ENCODE measurements at regions not wholly inside any gene's neighbourhood (a gene's known extent, or its start where the extent isn't known, plus 50 kb on each side); places are given as distances from the start of the nearest gene placed in this dataset.

DNA sequence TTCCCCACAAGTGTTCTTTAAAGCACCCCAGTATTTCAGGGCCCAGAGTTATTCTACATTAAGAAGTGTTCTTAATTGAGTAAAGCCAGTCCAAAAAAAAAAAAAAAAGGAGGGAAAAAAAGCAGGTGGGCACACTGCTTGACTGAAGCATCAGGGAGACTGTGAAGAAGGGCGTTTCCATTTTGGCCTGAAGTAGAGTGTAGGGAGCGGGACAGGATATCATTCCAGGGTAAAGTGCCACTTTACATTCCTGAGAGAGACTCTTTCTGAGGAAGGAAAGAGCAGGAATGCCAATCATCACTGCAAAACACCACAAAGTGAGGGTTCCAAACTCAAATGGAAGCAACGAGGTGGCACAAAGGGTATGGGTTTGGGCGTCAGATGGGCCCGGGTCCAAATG is 54.1 kb upstream of the BEND6 start:
- TF ChIP-seq, protein P1, sequence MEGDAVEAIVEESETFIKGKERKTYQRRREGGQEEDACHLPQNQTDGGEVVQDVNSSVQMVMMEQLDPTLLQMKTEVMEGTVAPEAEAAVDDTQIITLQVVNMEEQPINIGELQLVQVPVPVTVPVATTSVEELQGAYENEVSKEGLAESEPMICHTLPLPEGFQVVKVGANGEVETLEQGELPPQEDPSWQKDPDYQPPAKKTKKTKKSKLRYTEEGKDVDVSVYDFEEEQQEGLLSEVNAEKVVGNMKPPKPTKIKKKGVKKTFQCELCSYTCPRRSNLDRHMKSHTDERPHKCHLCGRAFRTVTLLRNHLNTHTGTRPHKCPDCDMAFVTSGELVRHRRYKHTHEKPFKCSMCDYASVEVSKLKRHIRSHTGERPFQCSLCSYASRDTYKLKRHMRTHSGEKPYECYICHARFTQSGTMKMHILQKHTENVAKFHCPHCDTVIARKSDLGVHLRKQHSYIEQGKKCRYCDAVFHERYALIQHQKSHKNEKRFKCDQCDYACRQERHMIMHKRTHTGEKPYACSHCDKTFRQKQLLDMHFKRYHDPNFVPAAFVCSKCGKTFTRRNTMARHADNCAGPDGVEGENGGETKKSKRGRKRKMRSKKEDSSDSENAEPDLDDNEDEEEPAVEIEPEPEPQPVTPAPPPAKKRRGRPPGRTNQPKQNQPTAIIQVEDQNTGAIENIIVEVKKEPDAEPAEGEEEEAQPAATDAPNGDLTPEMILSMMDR (optimal IDR thresholded peaks at IDR 0.05 in 1 of 3, IDR thresholded peaks at IDR 0.05 in 1 of 3, conservative IDR thresholded peaks at IDR 0.05 in 1 of 3; ENCODE audit: extremely low read depth in 1 of 3, insufficient read depth in 2 of 3, low read length in 3 of 3) = no peak
- no peak for TF ChIP-seq EZH2 (IDR thresholded peaks at IDR 0.05; ENCODE audit: low read length)
- Histone ChIP-seq H3K9me1 (ENCODE audit: control insufficient read depth, extremely low read depth, insufficient read depth, low read length) (no peaks in the 10 kb centered on the region), H3K79me2 (ENCODE audit: control insufficient read depth, insufficient read depth, low read length) (no peaks in the 10 kb centered on the region), H3K4me3 (ENCODE audit: control insufficient read depth in 2 of 3, extremely low read depth in 1 of 3, insufficient read depth in 2 of 3, low read depth in 1 of 3, low read length in 3 of 3) (no peak overlapping the region), H4K20me1 (ENCODE audit: control insufficient read depth, extremely low read depth, insufficient read depth, low read length) (no peaks in the 10 kb centered on the region), H3K9ac (ENCODE audit: control insufficient read depth, extremely low read depth, insufficient read depth, low read length) (no peak overlapping the region), H3K27ac (ENCODE audit: control insufficient read depth, insufficient read depth, low read length) (no peak overlapping the region), H3K4me2 (ENCODE audit: control insufficient read depth, extremely low read depth, insufficient read depth, low read depth, low read length) (no peak overlapping the region), H3K27me3 (ENCODE audit: control insufficient read depth, extremely low read depth, insufficient read depth, low read length) (no peaks in the 10 kb centered on the region), H3K9me3 (ENCODE audit: control insufficient read depth, low read depth, low read length) (no peaks in the 10 kb centered on the region), H3K36me3 (ENCODE audit: control insufficient read depth in 2 of 2, extremely low read depth in 1 of 2, insufficient read depth in 2 of 2, low read length in 2 of 2) (peaks cover 3 to 5% of the 10 kb centered on the region in 2 experiments), H2AFZ (ENCODE audit: control insufficient read depth, low read length) (no peak overlapping the region), H3K4me1 (ENCODE audit: control insufficient read depth, extremely low read depth, insufficient read depth, low read length) (peaks cover 5% of the 10 kb centered on the region)
- DNase-seq (ENCODE audit: low read depth, low spot score) = no peak
- dilution Hi-C loops (cut with MboI; ENCODE audit: extremely low pct_ligation_motif_present, low sequenced_read_pairs) = no loop called here
- FAIRE-seq = no peak

DNA sequence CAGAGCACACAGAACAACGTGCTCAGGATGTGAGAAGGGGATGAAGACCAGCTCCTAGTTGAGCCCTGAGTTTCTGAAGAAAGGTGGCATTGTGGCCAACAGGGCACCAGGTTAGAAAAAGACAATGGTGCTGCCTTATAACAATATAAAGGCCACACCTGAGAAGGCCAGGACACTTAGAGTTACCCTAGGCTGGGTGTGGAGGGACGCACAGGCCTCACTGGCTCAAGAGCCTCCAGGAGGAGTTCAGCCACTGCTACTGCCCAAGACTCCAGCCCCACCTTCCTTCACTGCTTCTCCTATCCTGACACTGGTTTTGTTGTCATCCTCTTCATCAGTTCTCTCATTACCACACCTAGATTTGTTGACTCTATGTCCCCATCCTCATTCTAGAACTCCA is 55.2 kb upstream of the BEND6 start:
- Histone ChIP-seq H3K27ac (ENCODE audit: control insufficient read depth, insufficient read depth, low read length) (no peak overlapping the region), H3K4me3 (ENCODE audit: control insufficient read depth in 2 of 3, extremely low read depth in 1 of 3, insufficient read depth in 2 of 3, low read depth in 1 of 3, low read length in 3 of 3) (no peak overlapping the region), H3K9me3 (ENCODE audit: control insufficient read depth, low read depth, low read length) (no peaks in the 10 kb centered on the region), H3K9ac (ENCODE audit: control insufficient read depth, extremely low read depth, insufficient read depth, low read length) (no peak overlapping the region), H3K9me1 (ENCODE audit: control insufficient read depth, extremely low read depth, insufficient read depth, low read length) (no peaks in the 10 kb centered on the region), H3K36me3 (ENCODE audit: control insufficient read depth in 2 of 2, extremely low read depth in 1 of 2, insufficient read depth in 2 of 2, low read length in 2 of 2) (peaks cover 3 to 5% of the 10 kb centered on the region in 2 experiments), H4K20me1 (ENCODE audit: control insufficient read depth, extremely low read depth, insufficient read depth, low read length) (no peaks in the 10 kb centered on the region), H3K27me3 (ENCODE audit: control insufficient read depth, extremely low read depth, insufficient read depth, low read length) (no peaks in the 10 kb centered on the region), H3K4me1 (ENCODE audit: control insufficient read depth, extremely low read depth, insufficient read depth, low read length) (peaks cover 5% of the 10 kb centered on the region), H3K79me2 (ENCODE audit: control insufficient read depth, insufficient read depth, low read length) (no peaks in the 10 kb centered on the region), H2AFZ (ENCODE audit: control insufficient read depth, low read length) (no peak overlapping the region), H3K4me2 (ENCODE audit: control insufficient read depth, extremely low read depth, insufficient read depth, low read depth, low read length) (no peak overlapping the region)
- FAIRE-seq = no peak
- dilution Hi-C loops (cut with MboI; ENCODE audit: extremely low pct_ligation_motif_present, low sequenced_read_pairs) = no loop called here
- TF ChIP-seq, protein P1 (optimal IDR thresholded peaks at IDR 0.05 in 1 of 3, IDR thresholded peaks at IDR 0.05 in 1 of 3, conservative IDR thresholded peaks at IDR 0.05 in 1 of 3; ENCODE audit: extremely low read depth in 1 of 3, insufficient read depth in 2 of 3, low read length in 3 of 3) = no peak
- no peak for TF ChIP-seq EZH2 (IDR thresholded peaks at IDR 0.05; ENCODE audit: low read length)
- no peak for DNase-seq (ENCODE audit: low read depth, low spot score)
